ENCODE measurements at regions not wholly inside any gene's neighbourhood (a gene's known extent, or its start where the extent isn't known, plus 50 kb on each side); places are given as distances from the start of the nearest gene placed in this dataset.

GRCh38 chr11:22567759-22568158, 57.9 kb downstream of the FANCF start:
- no CpG with 5 or more reads among the region's 1 CpG for WGBS (ENCODE audit: insufficient coverage, low lambda C conversion rate)
- H3K9me3 ChIP-seq (ENCODE audit: control insufficient read depth, low read depth, low read length), result no peaks in the 10 kb centered on the region
- no peaks in the 10 kb centered on the region for H3K4me1 ChIP-seq (ENCODE audit: control insufficient read depth, insufficient read depth, low read length)
- DNase-seq, result no peak
- H3K36me3 ChIP-seq (ENCODE audit: control insufficient read depth, insufficient read depth, low read length), result no peaks in the 10 kb centered on the region
- no peak overlapping the region for H3K4me3 ChIP-seq (ENCODE audit: low read length)
- H3K27me3 ChIP-seq (ENCODE audit: control insufficient read depth, insufficient read depth, low read length), result no peaks in the 10 kb centered on the region
- no peak overlapping the region for H3K27ac ChIP-seq (ENCODE audit: low read length)

GRCh38 chr11:22566293-22566692, 59.3 kb downstream of the FANCF start:
- H3K4me1 ChIP-seq (ENCODE audit: control insufficient read depth, insufficient read depth, low read length), result no peaks in the 10 kb centered on the region
- no peak for DNase-seq
- no peaks in the 10 kb centered on the region for H3K9me3 ChIP-seq (ENCODE audit: control insufficient read depth, low read depth, low read length)
- H3K27me3 ChIP-seq (ENCODE audit: control insufficient read depth, insufficient read depth, low read length), result no peaks in the 10 kb centered on the region
- no peak overlapping the region for H3K4me3 ChIP-seq (ENCODE audit: low read length)
- no peak overlapping the region for H3K27ac ChIP-seq (ENCODE audit: low read length)
- H3K36me3 ChIP-seq (ENCODE audit: control insufficient read depth, insufficient read depth, low read length), result no peaks in the 10 kb centered on the region
- WGBS (ENCODE audit: insufficient coverage, low lambda C conversion rate), result no CpG with 5 or more reads among the region's 2 CpGs

- Histone ChIP-seq H3K9me3 (ENCODE audit: control insufficient read depth, low read depth, low read length) (no peaks in the 10 kb centered on the region), H3K4me3 (ENCODE audit: low read length) (no peak overlapping the region), H3K4me1 (ENCODE audit: control insufficient read depth, insufficient read depth, low read length) (no peaks in the 10 kb centered on the region), H3K27ac (ENCODE audit: low read length) (no peak overlapping the region), H3K27me3 (ENCODE audit: control insufficient read depth, insufficient read depth, low read length) (no peaks in the 10 kb centered on the region), H3K36me3 (ENCODE audit: control insufficient read depth, insufficient read depth, low read length) (no peaks in the 10 kb centered on the region)
- 93% methylated on average over 2 of the region's 2 CpGs for WGBS (ENCODE audit: insufficient coverage, low lambda C conversion rate)
- no peak for DNase-seq
Measured at GRCh38 chr11:22561283-22561682, 64.3 kb downstream of the FANCF start.

DNA sequence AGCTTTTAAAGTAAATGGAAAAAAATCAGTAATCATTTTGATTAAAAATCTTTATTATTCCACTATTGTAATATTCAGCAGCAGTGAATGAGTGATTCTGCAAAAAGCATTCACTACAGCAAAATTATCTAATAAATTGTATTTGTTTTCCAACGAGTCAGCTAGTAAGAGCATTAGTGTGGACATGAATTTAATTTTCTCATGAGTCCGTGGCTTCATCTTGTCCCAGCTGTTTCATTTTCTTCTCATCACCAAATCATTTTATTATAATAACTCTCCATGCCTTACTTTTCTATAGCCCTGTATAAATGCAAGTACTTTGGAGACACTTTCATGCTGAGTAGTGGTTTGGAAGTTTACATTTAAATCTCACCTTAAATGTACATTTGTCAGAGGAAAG, 66.2 kb downstream of the FANCF start:
- no peaks in the 10 kb centered on the region for H3K4me1 ChIP-seq (ENCODE audit: control insufficient read depth, insufficient read depth, low read length)
- no peaks in the 10 kb centered on the region for H3K27me3 ChIP-seq (ENCODE audit: control insufficient read depth, insufficient read depth, low read length)
- no peak overlapping the region for H3K27ac ChIP-seq (ENCODE audit: low read length)
- no peaks in the 10 kb centered on the region for H3K36me3 ChIP-seq (ENCODE audit: control insufficient read depth, insufficient read depth, low read length)
- no peak overlapping the region for H3K4me3 ChIP-seq (ENCODE audit: low read length)
- H3K9me3 ChIP-seq (ENCODE audit: control insufficient read depth, low read depth, low read length), result no peaks in the 10 kb centered on the region
- WGBS (ENCODE audit: insufficient coverage, low lambda C conversion rate), result no CpG with 5 or more reads among the region's 2 CpGs
- DNase-seq, result no peak

- no peak for DNase-seq
- no peaks in the 10 kb centered on the region for H3K27me3 ChIP-seq (ENCODE audit: control insufficient read depth, insufficient read depth, low read length)
- no peaks in the 10 kb centered on the region for H3K4me1 ChIP-seq (ENCODE audit: control insufficient read depth, insufficient read depth, low read length)
- 65% methylated on average over 2 of the region's 4 CpGs for WGBS (ENCODE audit: insufficient coverage, low lambda C conversion rate)
- no peaks in the 10 kb centered on the region for H3K36me3 ChIP-seq (ENCODE audit: control insufficient read depth, insufficient read depth, low read length)
- H3K9me3 ChIP-seq (ENCODE audit: control insufficient read depth, low read depth, low read length), result no peaks in the 10 kb centered on the region
- no peak overlapping the region for H3K27ac ChIP-seq (ENCODE audit: low read length)
- no peak overlapping the region for H3K4me3 ChIP-seq (ENCODE audit: low read length)
Measured at GRCh38 chr11:22558664-22559063, 67.0 kb downstream of the FANCF start.

DNA sequence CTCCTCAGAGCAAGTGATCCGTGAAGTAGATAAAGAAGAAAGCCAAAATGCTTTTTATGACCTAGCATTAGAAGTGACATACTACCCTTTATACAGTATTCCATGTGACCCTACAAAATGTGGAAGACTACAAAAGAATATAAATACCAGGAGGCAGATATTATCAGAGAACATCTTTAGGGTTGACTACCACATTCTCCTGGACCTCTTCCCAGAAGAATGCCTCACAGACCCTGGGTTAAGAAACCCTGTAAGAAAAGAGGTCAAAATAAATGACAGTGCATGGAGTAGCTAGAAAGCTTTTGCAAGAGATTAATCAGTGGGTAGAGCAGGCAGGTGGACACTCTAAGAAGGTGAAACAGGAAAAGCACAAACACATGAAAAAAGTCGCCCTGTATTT, 69.2 kb downstream of the FANCF start:
- WGBS (ENCODE audit: insufficient coverage, low lambda C conversion rate), result 88% methylated on average over 1 of the region's 2 CpGs
- Histone ChIP-seq H3K27me3 (ENCODE audit: control insufficient read depth, insufficient read depth, low read length) (no peaks in the 10 kb centered on the region), H3K4me1 (ENCODE audit: control insufficient read depth, insufficient read depth, low read length) (no peaks in the 10 kb centered on the region), H3K4me3 (ENCODE audit: low read length) (no peak overlapping the region), H3K9me3 (ENCODE audit: control insufficient read depth, low read depth, low read length) (no peaks in the 10 kb centered on the region), H3K27ac (ENCODE audit: low read length) (no peak overlapping the region), H3K36me3 (ENCODE audit: control insufficient read depth, insufficient read depth, low read length) (no peaks in the 10 kb centered on the region)
- DNase-seq, result no peak

GRCh38 chr11:22555881-22556280, 69.7 kb downstream of the FANCF start:
- no peaks in the 10 kb centered on the region for H3K36me3 ChIP-seq (ENCODE audit: control insufficient read depth, insufficient read depth, low read length)
- WGBS (ENCODE audit: insufficient coverage, low lambda C conversion rate), result 80% methylated on average over 1 of the region's 1 CpG
- H3K27me3 ChIP-seq (ENCODE audit: control insufficient read depth, insufficient read depth, low read length), result no peaks in the 10 kb centered on the region

DNA sequence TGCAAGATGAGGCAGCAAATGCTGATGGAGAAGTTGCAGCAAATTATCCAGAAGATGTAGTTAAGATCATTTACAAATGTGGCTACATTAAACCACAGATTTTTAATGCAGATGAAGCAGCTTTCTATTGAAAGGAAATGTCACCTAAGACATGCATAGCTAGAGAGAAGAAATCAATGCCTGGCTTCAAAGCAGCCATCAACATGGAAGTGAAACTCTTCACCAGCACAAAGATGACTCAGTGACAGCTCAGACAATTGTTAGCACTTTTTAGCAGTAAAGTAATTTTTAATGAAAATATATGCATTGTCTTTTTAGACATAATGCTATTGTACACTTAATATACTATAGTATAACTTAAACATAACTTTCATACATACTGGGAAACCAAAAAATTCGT, 71.4 kb downstream of the FANCF start:
- no peak for DNase-seq
- 57% methylated on average over 1 of the region's 1 CpG for WGBS (ENCODE audit: insufficient coverage, low lambda C conversion rate)
- Histone ChIP-seq H3K4me1 (ENCODE audit: control insufficient read depth, insufficient read depth, low read length) (no peaks in the 10 kb centered on the region), H3K36me3 (ENCODE audit: control insufficient read depth, insufficient read depth, low read length) (no peaks in the 10 kb centered on the region), H3K27ac (ENCODE audit: low read length) (no peak overlapping the region), H3K9me3 (ENCODE audit: control insufficient read depth, low read depth, low read length) (no peaks in the 10 kb centered on the region), H3K4me3 (ENCODE audit: low read length) (no peak overlapping the region), H3K27me3 (ENCODE audit: control insufficient read depth, insufficient read depth, low read length) (no peaks in the 10 kb centered on the region)

More at GRCh38 chr11:22555881-22556280, 69.7 kb downstream of the FANCF start:
- Histone ChIP-seq H3K9me3 (ENCODE audit: control insufficient read depth, low read depth, low read length) (no peaks in the 10 kb centered on the region), H3K27ac (ENCODE audit: low read length) (no peak overlapping the region), H3K4me3 (ENCODE audit: low read length) (no peak overlapping the region), H3K4me1 (ENCODE audit: control insufficient read depth, insufficient read depth, low read length) (no peaks in the 10 kb centered on the region)
- no peak for DNase-seq

GRCh38 chr11:22552885-22553284, 72.7 kb downstream of the FANCF start:
- H3K27ac ChIP-seq (ENCODE audit: low read length), result no peak overlapping the region
- no peaks in the 10 kb centered on the region for H3K27me3 ChIP-seq (ENCODE audit: control insufficient read depth, insufficient read depth, low read length)
- no peaks in the 10 kb centered on the region for H3K4me1 ChIP-seq (ENCODE audit: control insufficient read depth, insufficient read depth, low read length)
- H3K9me3 ChIP-seq (ENCODE audit: control insufficient read depth, low read depth, low read length), result no peaks in the 10 kb centered on the region
- no peak for DNase-seq
- H3K4me3 ChIP-seq (ENCODE audit: low read length), result no peak overlapping the region
- no peaks in the 10 kb centered on the region for H3K36me3 ChIP-seq (ENCODE audit: control insufficient read depth, insufficient read depth, low read length)
- WGBS (ENCODE audit: insufficient coverage, low lambda C conversion rate), result no CpG with 5 or more reads among the region's 2 CpGs

GRCh38 chr11:22546746-22547145, 78.9 kb downstream of the FANCF start:
- H3K27ac ChIP-seq (ENCODE audit: low read length), result no peak overlapping the region
- H3K4me3 ChIP-seq (ENCODE audit: low read length), result no peak overlapping the region
- H3K27me3 ChIP-seq (ENCODE audit: control insufficient read depth, insufficient read depth, low read length), result no peaks in the 10 kb centered on the region
- no peaks in the 10 kb centered on the region for H3K9me3 ChIP-seq (ENCODE audit: control insufficient read depth, low read depth, low read length)
- H3K36me3 ChIP-seq (ENCODE audit: control insufficient read depth, insufficient read depth, low read length), result no peaks in the 10 kb centered on the region
- no peaks in the 10 kb centered on the region for H3K4me1 ChIP-seq (ENCODE audit: control insufficient read depth, insufficient read depth, low read length)
- WGBS (ENCODE audit: insufficient coverage, low lambda C conversion rate), result 100% methylated on average over 1 of the region's 1 CpG
- DNase-seq, result no peak

GRCh38 chr11:22543261-22543660, 82.4 kb downstream of the FANCF start:
- DNase-seq, result no peak
- no peaks in the 10 kb centered on the region for H3K9me3 ChIP-seq (ENCODE audit: control insufficient read depth, low read depth, low read length)
- no peaks in the 10 kb centered on the region for H3K36me3 ChIP-seq (ENCODE audit: control insufficient read depth, insufficient read depth, low read length)
- H3K4me3 ChIP-seq (ENCODE audit: low read length), result no peak overlapping the region
- no peak overlapping the region for H3K27ac ChIP-seq (ENCODE audit: low read length)
- H3K27me3 ChIP-seq (ENCODE audit: control insufficient read depth, insufficient read depth, low read length), result no peaks in the 10 kb centered on the region
- H3K4me1 ChIP-seq (ENCODE audit: control insufficient read depth, insufficient read depth, low read length), result no peaks in the 10 kb centered on the region
- 72% methylated on average over 2 of the region's 4 CpGs for WGBS (ENCODE audit: insufficient coverage, low lambda C conversion rate)

Measured in large intestine (tissue), 3 donors.